ENCODE measurements at regions not wholly inside any gene's neighbourhood (a gene's known extent, or its start where the extent isn't known, plus 50 kb on each side); places are given as distances from the start of the nearest gene placed in this dataset.

DNA sequence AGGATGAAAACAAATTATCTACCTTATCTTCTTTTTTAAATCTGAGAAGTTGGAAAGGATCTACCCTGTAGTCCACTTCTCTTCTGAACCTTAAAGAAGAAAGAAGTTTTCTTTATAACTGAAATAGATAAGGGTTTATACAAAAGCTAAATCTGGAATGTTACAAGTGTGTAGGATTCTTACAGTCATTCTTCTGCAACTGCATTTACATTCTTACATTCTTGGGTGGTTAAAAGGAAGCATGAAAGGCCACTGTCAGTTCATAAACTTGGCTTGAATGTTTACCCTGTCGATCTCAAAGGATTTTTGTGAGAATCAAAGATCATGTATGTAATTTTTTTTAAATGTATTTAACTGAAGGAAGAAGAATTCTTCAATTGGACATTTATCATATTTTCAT is 142.1 kb upstream of the BRINP3 start:
- H3K4me1 ChIP-seq, result no peaks in the 10 kb centered on the region
- no peaks in the 10 kb centered on the region for H3K36me3 ChIP-seq
- no peaks in the 10 kb centered on the region for H3K27me3 ChIP-seq
- intact Hi-C loops (cut with DNase I), result no loop called here
- no peak overlapping the region for H3K9ac ChIP-seq (ENCODE audit: low read depth in 2 of 2, low read length in 2 of 2)
- no peak overlapping the region for H3K27ac ChIP-seq
- H3K9me3 ChIP-seq, result no peaks in the 10 kb centered on the region
- TF ChIP-seq, protein P1, sequence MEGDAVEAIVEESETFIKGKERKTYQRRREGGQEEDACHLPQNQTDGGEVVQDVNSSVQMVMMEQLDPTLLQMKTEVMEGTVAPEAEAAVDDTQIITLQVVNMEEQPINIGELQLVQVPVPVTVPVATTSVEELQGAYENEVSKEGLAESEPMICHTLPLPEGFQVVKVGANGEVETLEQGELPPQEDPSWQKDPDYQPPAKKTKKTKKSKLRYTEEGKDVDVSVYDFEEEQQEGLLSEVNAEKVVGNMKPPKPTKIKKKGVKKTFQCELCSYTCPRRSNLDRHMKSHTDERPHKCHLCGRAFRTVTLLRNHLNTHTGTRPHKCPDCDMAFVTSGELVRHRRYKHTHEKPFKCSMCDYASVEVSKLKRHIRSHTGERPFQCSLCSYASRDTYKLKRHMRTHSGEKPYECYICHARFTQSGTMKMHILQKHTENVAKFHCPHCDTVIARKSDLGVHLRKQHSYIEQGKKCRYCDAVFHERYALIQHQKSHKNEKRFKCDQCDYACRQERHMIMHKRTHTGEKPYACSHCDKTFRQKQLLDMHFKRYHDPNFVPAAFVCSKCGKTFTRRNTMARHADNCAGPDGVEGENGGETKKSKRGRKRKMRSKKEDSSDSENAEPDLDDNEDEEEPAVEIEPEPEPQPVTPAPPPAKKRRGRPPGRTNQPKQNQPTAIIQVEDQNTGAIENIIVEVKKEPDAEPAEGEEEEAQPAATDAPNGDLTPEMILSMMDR (IDR thresholded peaks at IDR 0.05), result no peak
- no peak overlapping the region for H3K4me3 ChIP-seq
- DNase-seq, result no peak

DNA sequence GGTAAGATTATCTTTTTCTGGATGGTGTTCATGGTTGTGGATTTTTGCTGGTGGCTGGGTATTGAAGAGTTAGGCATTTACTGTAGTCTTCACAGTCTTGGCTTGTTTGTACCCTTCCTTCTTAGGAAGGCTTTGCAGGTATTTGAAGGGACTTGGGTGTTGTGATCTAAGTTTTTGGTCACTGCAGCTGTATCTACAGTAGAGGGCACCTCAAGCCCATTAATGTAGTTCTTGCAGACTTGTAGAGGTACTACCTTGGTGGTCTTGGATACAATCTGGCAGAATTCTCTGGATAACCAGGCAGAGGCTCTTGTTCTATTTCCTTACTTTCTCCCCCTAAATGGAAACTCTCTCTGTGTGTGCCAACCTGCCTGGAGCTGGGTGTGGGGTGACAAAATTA is 155.8 kb upstream of the BRINP3 start:
- no peak overlapping the region for H3K4me3 ChIP-seq
- H3K4me1 ChIP-seq, result no peaks in the 10 kb centered on the region
- H3K9ac ChIP-seq (ENCODE audit: low read depth in 2 of 2, low read length in 2 of 2), result no peak overlapping the region
- no peaks in the 10 kb centered on the region for H3K36me3 ChIP-seq
- no peak overlapping the region for H3K27ac ChIP-seq
- H3K27me3 ChIP-seq, result no peaks in the 10 kb centered on the region
- H3K9me3 ChIP-seq, result no peaks in the 10 kb centered on the region
- intact Hi-C loops (cut with DNase I), result no loop called here
- TF ChIP-seq, protein P1 (IDR thresholded peaks at IDR 0.05), result no peak
- no peak for DNase-seq

DNA sequence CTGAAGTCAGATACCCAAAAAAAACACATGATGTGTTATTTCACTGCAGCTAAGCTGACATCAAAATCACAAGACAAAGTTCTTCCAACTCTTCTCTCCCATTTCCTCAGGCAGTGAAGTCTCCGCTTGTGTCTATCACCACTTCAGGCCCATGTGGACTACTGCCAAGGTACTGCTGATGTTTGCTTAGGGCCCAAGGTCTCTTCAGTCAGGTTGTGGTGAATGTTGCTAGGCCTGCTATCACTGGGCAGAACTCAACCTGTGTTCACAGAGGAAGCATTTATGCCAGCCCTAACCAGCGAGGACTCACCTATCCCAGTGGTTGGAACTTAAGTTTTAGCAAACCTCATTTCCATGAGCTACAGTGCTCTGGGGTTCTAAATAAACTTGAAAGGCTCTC is 156.5 kb upstream of the BRINP3 start:
- Histone ChIP-seq H3K4me1 (no peaks in the 10 kb centered on the region), H3K9me3 (no peaks in the 10 kb centered on the region), H3K4me3 (no peak overlapping the region), H3K36me3 (no peaks in the 10 kb centered on the region), H3K27ac (no peak overlapping the region), H3K27me3 (no peaks in the 10 kb centered on the region), H3K9ac (ENCODE audit: low read depth in 2 of 2, low read length in 2 of 2) (no peak overlapping the region)
- intact Hi-C loops (cut with DNase I), result no loop called here
- TF ChIP-seq, protein P1 (IDR thresholded peaks at IDR 0.05), result no peak
- DNase-seq, result no peak

DNA sequence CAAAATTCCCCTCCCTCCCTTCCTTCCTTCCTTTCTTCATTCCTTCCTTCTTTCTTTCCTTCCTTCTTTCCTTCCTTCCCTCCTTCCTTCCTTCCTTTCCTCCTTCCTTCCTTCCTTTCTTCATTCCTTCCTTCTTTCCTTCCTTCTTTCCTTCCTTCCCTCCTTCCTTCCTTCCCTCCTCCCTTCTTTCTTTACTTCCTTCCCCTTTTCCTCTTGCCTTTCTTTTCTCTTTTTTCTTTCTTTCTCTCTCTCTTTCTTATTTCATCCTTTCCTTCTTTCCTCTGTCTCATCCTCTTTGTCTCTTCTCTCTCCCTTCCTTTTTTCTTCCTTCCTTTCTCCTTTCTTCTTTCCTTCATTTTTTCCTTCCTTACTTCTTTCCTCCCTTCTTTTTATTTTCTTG is 171.9 kb upstream of the BRINP3 start:
- H3K9ac ChIP-seq (ENCODE audit: low read depth in 2 of 2, low read length in 2 of 2), result no peak overlapping the region
- no peak for DNase-seq
- no peaks in the 10 kb centered on the region for H3K4me1 ChIP-seq
- intact Hi-C loops (cut with DNase I), result no loop called here
- no peak overlapping the region for H3K4me3 ChIP-seq
- H3K9me3 ChIP-seq, result no peaks in the 10 kb centered on the region
- no peaks in the 10 kb centered on the region for H3K36me3 ChIP-seq
- H3K27ac ChIP-seq, result no peak overlapping the region
- TF ChIP-seq, protein P1 (IDR thresholded peaks at IDR 0.05), result no peak
- no peaks in the 10 kb centered on the region for H3K27me3 ChIP-seq

DNA sequence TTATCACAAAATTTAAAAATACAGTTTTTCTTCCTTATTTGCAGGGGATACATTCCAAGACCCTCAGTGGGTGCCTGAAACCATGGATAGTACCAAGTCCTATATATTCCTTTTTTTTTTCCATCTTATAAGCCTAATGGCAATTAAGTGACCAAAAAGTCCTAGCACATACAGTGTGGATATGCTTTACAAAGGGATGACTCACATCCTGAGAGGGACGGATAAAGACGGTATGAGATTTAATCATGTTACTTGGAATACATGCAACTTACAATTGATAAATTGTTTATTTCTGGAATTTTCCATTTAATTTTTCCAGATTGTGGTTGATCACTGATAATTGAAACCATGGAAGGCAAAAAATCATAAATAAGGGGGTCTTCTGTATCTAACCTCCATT is 181.2 kb upstream of the BRINP3 start:
- Histone ChIP-seq H3K4me1 (no peaks in the 10 kb centered on the region), H3K9me3 (no peaks in the 10 kb centered on the region), H3K36me3 (no peaks in the 10 kb centered on the region), H3K9ac (ENCODE audit: low read depth in 2 of 2, low read length in 2 of 2) (no peak overlapping the region), H3K27me3 (no peaks in the 10 kb centered on the region), H3K4me3 (no peak overlapping the region), H3K27ac (no peak overlapping the region)
- no peak for DNase-seq
- TF ChIP-seq, protein P1 (IDR thresholded peaks at IDR 0.05), result no peak
- intact Hi-C loops (cut with DNase I), result no loop called here

DNA sequence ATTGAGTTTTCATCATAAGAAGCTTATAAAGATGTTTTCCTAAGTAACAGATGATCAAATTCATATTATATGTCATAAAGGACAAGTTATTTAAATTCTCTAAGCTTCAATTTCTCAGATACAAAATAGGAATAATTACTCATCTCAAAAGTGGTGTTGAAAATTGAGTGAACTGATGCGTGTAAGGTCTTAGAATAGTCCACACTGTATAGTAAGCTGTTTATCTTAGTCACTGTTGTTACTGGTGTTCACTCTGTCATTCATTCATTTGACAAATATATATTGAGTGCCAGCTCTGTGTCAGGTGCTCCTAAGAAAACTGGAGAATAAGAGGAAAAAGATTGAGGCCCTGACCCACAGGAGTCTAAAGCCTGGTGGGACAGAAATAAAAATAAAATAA is 186.3 kb upstream of the BRINP3 start:
- TF ChIP-seq, protein P1 (IDR thresholded peaks at IDR 0.05), result no peak
- H3K9ac ChIP-seq (ENCODE audit: low read depth in 2 of 2, low read length in 2 of 2), result no peak overlapping the region
- H3K36me3 ChIP-seq, result no peaks in the 10 kb centered on the region
- no peak overlapping the region for H3K4me3 ChIP-seq
- no peaks in the 10 kb centered on the region for H3K4me1 ChIP-seq
- H3K27me3 ChIP-seq, result no peaks in the 10 kb centered on the region
- intact Hi-C loops (cut with DNase I), result no loop called here
- DNase-seq, result no peak
- no peaks in the 10 kb centered on the region for H3K9me3 ChIP-seq
- H3K27ac ChIP-seq, result no peak overlapping the region

All from colonic mucosa (tissue), 4 donors.